Stimulated activated CD8-positive, alpha-beta memory T cell treated with anti-CD3 and anti-CD28 coated beads, Interleukin-4, amount 100 ng/mL, for 48 hours (primary cell): ENCODE measurements at regions not wholly inside any gene's neighbourhood (a gene's known extent, or its start where the extent isn't known, plus 50 kb on each side); places are given as distances from the start of the nearest gene placed in this dataset.
"Not testable (repeated sequence)": the region's sequence is repeated elsewhere in the genome, so short reads cannot be mapped to it uniquely, and the experiment has no call there.

Experiments used
- DNase-seq: peaks from one replicate; pipeline ENCODE4 v3.0.0-alpha.2; 2020

DNA sequence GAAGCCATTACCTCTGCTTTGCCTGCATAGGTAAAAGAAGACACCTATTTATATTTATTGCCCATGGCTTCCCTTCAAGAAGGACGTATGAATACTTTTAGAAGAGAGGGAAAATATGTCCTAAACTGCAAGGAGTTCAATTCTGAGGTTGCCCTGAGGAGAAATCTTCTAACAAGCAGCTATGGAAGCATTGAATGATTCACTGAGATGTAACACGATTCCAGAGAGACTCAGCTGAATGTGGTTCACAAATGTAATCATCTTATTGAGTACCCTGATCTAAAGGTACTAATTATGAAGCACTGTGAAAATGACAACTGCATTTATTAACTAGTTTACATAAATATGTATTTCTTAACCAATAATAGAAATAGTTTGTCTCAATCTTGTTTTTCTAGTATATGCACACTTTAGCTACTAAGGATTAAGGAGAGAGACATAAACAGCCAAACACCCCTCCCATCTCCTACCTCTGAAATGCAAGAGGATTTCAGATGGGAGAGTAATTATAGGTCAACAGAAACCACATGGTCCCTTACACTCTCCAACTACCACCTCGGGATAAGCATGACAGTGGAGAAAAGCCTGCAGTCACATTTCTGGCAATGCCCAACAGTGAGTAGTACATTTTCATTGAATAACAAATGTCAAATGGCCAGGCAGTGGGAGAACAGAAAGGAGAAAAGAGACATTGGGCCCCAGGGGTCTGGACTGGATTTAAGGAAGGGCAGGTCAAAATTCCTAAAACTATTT lies 506.2 kb upstream of the IL12A start:
- no peak for DNase-seq

DNA sequence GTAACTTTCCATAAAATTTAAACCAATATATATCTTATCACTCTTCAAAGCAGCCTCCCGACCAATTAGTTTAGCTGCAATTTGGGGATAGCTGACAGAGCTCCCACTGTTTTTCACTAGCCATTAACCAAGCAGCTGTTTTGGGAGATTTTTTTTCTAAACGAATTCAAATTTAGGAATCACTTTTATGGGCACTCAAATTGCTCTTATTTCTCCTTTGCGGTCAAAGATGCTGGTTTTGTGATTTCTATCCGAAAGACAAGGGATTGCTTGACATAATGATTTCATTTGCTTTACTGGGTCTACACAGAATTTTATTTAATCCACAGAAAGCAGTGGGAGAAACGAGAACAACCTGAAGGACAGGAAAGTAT lies 505.7 kb upstream of the IL12A start:
- no peak for DNase-seq

DNA sequence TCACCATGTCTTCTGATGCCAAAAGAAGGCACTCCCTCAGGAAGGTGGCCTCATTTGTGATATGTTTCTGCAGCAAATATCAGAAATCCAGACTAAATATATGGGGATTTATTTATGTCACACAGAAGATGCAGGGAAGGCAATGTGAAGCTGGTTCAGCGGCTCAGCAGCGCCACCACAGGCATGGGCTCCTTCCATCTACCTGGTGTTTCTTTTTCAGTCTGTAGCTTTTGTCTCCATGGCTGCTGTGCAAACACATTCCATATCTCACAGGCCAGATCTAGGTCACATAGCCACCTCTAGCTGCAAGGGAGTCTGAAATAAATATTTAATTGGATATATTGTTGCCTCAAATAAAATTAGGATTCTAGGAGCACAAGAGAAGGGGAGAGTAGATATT lies 502.1 kb upstream of the IL12A start:
- no peak for DNase-seq

DNA sequence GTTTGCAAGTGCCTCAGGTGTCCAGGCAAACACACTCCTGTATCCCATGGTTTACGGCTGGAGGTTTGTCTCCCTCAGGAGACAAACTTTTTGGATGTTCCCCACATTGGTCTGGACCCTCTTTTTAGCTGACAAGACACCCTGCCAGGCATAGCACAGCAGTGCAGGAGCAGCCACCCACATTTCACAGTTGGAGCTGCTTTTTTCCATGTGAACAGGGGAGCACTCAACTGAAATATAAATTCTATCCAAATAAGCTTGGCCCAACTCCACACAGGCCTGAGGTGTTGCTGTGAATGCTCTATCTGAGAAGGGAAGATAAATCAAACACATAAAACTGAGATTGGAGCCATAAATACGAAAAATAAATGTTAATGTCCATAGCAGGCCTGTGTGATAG lies 501.3 kb upstream of the IL12A start:
- no peak for DNase-seq

DNA sequence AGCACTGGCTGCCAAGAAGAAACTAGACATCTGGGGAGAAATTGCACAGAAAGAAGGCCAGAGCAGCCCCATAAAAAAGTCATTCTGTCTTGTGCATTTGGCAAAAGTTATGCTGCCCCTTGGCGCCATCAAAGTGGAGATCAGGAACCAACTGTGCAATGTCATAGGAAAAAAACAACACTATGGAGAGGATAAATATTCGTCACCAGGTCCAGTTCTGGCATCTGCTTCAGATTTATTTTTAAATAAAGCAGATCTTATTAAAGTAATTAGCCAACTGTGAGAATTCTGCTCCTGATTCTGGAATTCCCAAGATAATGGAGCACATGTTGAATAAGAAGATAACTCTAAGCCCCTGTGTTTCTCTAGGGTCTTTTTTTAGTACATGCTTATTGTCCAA lies 500.0 kb upstream of the IL12A start:
- no peak for DNase-seq

DNA sequence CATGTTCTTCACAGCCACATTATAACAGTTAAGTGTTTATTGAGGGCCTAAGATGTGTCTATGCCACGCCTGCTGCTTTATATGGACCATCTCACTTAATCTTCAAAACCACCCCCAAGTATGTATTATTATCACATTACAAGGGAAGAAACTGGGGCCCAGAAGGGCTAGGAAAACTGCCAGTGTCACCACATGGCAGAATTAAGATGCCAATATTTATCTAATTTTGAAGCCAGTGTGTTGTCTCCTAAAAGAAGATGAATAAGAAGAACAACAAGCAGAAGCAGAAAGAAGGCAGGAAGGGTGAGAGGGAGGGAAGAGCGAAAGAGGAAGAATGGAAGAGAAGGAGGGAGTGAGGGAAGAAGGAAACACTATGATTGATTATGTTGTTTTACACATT lies 491.3 kb upstream of the IL12A start:
- DNase-seq: no peak

DNA sequence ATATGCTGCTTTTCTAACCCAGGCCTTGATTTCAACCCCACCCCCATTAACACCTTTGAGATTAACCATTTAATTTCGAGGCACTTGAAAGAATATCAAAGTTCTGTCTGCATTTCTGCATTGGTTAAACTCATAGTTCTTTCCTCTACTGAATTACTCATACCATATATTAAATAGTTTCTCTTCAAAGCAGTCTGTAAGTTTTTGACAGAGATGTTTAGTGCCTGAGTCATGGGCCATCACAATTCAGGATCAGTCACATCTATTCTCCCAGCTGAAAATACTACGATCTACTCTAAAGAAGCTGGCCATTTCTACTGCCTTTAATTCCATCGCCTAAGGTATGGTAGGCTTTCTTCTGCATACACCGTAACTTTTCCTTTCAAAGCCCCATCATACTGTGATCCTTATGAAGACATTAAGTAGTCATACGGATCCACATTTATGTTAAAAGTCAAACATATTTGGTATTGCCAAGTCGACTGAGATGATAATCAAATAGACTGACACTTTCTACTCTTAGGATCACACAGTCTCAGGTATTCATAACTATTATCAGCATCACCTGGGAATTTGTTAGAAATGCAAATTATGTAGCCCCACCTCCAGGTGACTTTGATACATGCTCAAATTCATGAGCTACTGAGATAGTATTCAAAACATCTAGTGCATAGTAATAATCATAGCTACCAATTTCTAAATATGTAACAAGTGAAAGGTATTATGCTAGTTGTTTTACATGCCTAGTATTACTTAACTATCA lies 489.4 kb upstream of the IL12A start:
- DNase-seq: no peak

DNA sequence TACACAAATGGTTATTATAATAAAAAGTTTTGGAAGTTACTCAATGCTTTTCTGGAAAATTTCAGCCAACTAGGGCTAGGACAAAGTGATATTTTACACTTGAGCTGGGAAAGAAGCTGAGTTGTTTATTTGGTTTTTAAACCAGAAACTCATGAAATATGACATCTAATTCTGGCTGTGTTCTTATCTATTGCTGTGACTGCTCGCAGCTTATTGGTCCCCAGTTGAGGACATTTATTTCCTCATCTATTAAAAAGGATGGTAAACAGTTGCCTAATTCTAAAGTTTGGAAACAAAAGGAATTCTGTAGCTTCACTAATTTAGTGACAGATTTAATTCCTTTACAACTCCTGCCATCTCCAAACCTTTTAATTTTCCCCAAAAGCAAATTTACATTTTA lies 487.6 kb upstream of the IL12A start:
- no peak for DNase-seq

DNA sequence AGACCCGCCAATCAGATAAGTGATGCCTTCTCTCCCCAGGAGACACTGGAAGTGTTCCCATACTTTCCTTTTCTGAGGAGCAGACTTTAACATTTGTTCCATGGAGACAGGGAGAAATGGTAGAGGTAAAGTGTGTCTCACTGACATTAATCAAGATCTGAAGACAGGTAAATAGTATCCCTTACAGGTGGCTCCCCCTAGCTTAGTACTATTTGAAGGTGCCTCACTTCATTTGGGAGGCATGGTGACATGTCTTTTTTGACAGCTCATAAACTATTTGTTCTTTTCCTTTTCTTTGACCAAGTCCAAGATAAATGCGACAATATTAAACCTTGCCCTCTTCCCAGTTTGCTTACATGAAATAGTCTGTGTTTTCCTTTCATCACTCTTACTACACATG lies 485.6 kb upstream of the IL12A start:
- no peak for DNase-seq

DNA sequence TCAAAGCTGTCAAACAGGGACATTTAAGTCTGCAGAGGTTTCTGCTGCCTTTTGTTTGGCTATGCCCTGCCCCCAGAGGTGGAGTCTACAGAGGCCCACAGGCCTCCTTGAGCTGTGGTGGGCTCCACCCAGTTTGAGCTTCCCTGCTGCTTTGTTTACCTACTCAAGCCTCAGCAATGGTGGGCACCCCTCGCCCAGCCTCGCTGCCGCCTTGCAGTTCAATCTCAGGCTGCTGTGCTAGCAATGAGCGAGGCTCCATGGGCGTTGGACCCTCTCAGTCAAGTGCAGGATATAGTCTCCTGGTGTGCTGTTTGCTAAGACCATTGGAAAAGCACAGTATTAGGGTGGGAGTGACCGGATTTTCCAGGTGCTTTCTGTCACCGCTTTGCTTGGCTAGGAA lies 477.6 kb upstream of the IL12A start:
- not testable (repeated sequence) for DNase-seq

DNA sequence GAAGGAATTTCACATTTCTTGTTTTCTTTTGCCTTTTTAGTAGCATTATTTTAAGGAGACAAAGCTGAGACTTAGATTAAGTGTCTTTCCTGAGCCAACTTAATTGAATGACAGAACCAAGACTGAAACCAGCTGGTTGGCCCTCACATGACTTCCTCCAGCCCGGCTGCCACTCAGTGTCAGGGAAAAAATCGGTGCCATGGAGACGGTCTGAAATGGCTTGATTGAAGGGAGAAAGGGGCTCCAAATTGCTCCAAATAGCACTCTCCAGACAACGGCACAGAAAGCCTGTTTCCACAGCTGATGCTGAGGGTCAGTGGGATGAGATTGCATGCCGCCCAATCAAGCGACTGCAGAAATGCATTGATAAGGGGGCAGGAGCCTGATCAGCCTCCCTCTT lies 475.2 kb upstream of the IL12A start:
- no peak for DNase-seq

DNA sequence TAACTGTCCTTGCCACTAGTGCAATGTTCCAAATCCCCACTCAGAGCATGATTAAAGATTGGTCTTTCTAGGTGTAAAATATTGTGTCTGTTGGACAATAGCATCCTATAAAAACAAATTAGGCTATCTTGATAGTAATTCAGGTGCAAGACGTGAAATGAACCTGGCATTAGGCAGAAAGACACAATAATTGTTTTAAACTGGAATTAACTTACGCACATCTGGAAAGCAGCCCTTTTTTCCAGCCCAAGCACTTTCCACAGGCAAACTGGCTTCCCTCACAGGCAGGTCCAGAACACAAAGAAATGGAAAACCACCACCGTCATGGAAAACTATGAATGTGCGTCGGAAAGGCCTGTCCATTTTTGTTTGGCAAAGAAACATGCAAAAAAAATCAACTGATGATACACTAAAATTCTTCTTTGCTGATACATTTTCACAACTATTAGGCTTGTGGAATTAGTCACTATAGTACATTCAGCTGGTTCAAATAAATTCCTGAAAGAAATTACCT lies 474.7 kb upstream of the IL12A start:
- DNase-seq: no peak

DNA sequence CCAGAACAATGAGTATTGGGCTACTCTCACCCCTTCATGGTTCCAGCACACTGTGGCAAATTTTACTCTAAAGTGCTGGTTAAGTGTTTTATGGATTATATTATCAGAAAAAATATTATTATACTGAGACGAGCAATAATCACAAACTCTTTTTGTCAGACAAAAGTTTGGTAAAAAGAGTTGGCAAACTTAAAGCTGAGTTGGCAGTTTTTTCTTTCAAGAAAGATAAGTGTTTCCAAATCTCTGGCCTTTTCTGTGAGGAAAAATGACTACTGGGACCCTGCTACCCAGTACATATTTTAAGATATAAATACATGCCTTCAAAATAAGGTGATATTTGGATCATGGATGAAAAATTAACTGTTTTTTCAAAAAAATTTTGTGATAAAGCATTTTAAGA lies 471.5 kb upstream of the IL12A start:
- DNase-seq: no peak

DNA sequence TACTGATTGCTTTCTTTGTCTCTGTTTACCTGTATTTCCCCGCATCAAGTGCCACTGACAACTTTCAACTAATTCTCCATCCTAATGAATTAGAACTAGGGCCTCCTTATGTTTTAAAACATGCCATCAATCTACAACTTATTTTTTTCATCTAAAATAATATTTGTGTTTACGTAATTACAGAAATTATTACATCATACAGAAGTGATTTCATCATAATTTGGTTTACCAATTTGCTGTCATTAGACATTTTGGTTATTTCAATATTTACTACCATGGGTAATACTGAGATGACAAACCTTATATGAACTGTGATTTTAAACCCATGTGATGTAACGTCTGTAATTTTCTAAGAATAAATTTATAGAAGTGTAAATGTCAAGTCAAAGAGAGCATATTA lies 468.0 kb upstream of the IL12A start:
- DNase-seq: no peak

DNA sequence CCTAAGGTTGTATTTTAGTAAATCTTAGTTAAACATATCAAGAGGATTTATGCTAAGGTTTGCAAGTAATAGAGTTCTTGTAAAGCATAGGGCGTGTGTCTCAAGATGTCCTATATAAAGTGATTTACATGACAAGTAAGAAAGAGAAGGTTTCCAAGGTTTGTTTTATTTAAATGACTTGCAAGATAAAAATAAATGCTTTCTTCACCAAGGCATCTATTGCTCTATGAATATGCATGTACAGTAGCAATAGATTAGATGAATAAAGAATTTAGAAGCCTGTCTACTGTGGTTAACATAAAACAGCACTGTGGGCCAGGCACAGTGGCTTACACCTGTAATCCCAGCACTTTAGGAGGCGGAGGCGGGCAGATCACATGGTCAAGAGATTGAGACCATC lies 466.4 kb upstream of the IL12A start:
- no peak for DNase-seq

DNA sequence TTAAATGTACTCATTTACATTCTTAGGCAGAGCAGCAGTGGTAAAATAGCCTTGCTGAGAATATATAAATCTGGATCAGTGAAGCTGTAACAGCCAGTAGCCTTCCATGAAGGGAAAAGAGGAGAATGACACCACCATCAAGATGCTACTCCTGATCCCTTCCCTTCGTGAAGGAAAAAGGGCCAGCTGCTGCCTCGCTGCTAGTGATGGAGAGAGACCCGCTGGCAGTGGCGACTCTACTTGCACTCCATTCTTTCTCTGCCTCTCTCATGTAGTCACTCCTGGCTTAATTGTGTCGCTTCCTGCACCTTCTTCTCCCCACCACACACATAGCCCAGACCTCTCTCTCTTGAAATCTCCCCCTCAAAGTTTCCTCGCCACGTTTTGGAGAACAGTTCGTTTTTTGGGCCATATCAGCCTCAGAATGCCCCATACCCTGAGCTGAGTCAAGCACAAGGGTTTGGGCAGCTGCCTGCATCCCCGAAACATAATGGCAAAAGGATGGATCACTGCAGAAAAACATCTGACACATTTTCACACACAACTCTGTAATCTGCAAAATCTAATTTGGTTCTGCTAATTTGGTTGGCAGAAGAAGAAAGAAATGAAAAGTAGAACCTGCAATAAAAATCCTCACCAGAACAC lies 460.3 kb upstream of the IL12A start:
- no peak for DNase-seq

DNA sequence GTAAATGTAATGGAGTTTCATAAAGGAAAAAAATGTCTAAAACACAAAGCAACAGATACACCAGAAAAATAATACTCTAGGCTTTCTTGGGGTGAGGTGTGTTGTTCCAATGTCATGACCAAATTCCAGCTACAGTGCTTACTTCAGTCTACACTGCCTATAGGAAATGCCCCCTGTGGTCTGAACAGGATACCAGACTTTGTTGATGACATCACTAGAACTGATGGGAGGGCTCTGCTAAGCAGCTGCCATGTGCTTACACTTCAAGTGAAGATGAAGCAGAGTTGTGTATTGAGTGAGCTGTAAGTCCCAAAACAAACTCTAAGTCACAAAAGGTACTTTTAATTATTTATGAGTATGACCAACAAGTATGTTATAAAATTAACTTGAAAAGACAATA lies 456.1 kb upstream of the IL12A start:
- DNase-seq: no peak

DNA sequence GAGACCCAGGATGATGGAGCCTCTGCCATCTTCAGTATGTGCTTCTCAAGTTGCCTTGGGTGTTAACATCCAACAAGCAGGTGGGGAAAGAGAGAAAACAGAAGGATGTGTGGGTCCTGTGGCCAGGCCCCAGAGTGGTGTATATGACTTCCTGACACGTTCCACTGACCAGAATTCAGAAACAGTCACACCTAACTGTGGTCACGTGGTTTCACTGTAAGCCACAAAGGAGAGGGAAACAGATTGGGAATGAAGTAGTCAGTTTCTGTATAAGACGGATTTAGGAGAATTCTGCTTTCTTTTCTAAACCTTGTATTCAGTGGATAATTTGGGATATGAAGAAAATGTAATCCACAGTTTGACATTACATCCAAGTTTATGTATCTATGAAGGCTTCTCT lies 454.1 kb upstream of the IL12A start:
- DNase-seq: no peak

DNA sequence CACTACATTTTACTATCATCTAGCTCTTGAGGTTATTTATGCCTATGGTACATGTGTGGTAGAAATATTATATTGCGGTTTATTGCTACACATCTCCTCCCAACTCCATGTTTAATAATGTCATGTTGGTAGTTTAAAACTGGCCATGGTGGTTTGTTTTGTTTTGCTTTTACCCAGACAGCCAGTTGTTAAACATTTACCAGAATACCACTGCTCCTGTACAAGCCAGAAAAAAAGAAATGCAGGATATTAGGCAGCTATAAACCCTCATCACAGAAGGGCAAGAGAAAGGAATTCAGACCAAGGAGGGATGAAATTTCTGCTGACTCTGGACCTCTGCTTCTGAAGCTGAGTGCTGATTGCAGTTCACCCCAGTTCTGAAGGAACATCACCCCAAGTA lies 451.8 kb upstream of the IL12A start:
- no peak for DNase-seq

DNA sequence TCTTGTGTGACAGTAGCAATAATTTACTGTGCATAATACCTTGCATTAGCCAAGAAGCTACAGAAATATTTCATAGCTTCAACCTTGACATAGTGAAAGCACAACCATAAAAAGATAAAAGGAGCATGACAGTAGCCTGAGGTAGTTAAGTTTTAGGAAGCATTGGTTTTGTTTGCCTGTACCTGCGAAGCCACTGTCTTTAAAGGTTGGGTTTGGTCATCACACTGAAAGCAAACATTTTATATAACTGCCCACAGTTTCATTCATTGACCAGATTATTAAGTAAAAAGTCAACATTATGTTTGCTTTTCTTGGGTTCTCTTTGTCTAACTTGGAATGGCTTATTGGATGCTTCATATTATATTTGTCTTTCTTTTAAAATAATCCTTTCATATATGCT lies 450.1 kb upstream of the IL12A start:
- DNase-seq: no peak

DNA sequence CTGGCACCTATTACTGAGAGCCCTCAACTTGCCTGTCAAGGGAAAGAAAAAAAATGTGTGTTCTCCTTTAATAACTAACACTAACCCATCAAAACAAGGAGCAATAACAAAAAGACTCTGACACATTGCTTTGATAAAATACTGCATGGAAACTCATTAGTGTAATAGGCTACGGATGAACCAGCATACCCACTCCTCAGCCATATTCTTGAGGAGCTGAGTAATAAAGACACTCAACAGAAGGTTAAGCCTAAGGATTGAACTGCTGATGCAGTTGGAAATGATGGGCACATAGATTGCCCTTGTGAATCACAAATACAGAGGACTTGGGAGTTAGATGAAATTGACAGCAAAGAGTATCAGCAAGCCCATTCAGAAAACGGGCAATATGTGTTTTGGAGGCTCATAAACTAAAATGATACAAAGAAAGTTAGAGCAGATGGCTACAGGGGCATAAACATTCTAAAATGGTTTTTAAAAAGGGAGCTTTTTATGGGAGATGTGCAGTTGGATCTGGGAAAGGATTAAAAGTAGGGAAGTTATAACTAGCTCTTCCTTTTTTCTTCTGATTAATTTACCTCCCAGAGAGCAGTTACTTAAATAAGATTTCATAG lies 447.6 kb upstream of the IL12A start:
- no peak for DNase-seq

DNA sequence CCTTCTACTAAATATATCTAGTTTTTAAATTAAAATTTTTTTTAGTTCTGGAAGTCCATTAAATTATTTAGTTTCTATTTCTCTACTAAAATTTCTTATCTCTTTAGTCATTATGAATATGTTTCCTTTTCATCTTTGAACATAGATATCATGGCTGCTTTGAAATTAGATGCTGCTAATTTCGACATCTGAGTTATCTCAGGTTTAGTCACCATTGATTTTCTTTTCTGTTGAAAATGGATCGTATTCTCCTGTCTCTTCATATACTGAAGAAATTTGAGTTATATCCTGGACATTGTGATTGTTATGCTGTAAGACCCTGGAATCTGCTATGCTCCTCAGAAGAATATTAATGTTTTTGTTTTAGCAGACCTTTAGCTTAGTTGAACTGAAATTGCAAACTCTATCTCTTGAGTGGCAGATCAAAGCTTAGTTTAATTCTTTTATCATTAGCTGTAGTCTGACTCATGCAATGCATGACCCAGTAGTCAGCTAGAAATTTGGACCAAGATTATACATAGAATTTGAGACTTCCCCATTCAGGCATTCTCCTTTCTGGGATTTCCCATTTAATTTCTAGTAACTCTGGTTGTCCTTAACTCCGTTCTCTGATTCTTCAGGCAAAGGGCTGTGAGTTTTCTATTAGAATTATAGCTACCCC lies 439.8 kb upstream of the IL12A start:
- DNase-seq: no peak

DNA sequence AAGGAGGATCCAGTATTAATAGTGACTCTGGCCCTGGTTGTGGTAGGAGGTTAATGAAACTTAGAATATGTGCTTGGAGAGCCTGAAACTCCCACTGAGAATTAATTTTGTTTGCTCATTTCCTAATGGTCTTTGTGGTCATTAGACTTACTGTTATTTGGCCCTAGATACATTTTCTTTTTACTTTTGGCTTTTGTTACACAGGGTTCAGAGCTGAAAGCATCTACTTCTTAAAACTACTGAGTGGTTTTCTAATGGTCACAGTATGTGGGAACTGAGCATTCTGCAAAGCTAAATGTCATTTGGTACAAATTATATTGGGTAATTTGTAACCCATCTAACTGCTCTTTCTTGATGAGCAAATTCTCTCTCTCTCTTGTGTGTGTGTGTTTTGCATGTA lies 433.4 kb upstream of the IL12A start:
- DNase-seq: no peak
